ENCODE measurements at regions not wholly inside any gene's neighbourhood (a gene's known extent, or its start where the extent isn't known, plus 50 kb on each side); places are given as distances from the start of the nearest gene placed in this dataset.

DNA sequence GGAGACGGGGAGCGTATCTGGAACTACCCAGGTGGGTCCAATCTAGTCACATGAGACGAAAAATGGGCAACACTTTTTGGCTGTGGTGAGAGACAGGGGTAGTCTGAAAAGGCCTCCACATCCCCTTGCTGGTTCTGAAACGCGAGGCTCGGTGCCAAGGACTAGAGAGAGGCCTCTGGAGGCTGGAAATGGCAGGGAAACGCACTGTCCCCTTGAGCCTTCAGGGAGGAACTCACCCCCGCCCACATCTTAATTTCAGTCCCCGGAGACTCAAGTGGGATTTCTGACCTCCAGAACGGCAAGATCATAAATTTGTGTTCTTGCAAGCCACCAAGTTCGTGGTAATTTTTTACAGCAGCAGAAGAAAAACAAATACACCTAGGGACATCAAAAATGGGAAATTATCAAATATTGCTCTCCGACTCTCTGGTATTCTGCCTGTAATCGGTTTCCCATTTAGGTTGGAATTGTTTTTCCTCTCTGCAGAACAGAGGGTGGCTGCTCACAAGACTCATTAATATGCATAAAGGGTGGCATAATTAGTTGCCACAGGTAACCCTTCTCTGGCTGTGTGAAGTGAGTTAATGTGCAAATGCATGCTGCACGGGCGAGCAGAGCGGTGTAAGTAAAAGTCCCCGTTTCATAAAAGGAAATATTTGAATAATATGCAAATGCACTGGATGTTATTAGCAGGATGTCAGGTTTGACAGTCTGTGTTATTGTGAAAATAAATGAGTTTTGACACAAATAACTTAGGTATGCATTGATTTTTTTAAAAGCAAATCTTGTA, 185.7 kb downstream of the ARRDC4 start:
- no peak overlapping the region for H3K27ac Mint-ChIP-seq (ENCODE audit: unreplicated experiment)
- H3K27me3 Mint-ChIP-seq (ENCODE audit: unreplicated experiment) = peaks cover 9% of the 10 kb centered on the region
- intact Hi-C loops (cut with micrococcal nuclease; ENCODE audit: unreplicated experiment) = no loop called here
- DNase-seq = no peak
- TF ChIP-seq CTCF (IDR thresholded peaks at IDR 0.05; ENCODE audit: unreplicated experiment) = no peak
- BruUV-seq (replicated peaks) = no TSS peak
- H3K36me3 Mint-ChIP-seq (ENCODE audit: insufficient read depth, unreplicated experiment) = no peaks in the 10 kb centered on the region
- H3K9me3 Mint-ChIP-seq (ENCODE audit: low read depth, unreplicated experiment) = peaks cover 3% of the 10 kb centered on the region
- CTCF ChIA-PET = no interaction called here
- no peaks in the 10 kb centered on the region for H3K4me1 Mint-ChIP-seq (ENCODE audit: low read depth, unreplicated experiment)
- no peak overlapping the region for H3K4me3 Mint-ChIP-seq (ENCODE audit: low read depth, unreplicated experiment)

DNA sequence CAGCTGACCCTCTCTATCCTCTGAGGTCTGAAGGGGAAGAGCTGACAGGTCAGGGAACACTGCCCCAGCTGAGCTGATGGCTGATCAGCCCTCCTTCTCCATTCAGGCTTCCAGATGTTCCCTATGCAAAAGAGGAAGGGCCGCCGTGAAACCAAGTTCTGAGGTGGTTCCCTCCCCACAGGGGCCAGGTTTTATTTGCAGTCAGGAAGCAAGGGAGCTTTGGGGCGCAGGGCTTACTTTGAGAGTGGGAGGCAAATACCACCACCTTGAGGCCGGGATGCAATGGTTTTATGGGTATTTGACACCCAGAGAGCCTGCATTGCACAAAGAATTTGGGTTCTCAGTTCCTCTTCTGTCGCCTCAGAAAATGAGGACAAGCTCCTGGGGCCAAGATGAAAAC, 186.9 kb downstream of the ARRDC4 start:
- Mint-ChIP-seq H3K4me1 (ENCODE audit: low read depth, unreplicated experiment) (no peaks in the 10 kb centered on the region), H3K27ac (ENCODE audit: unreplicated experiment) (no peak overlapping the region), H3K9me3 (ENCODE audit: low read depth, unreplicated experiment) (peaks cover 3% of the 10 kb centered on the region), H3K27me3 (ENCODE audit: unreplicated experiment) (peaks cover 9% of the 10 kb centered on the region), H3K4me3 (ENCODE audit: low read depth, unreplicated experiment) (no peak overlapping the region), H3K36me3 (ENCODE audit: insufficient read depth, unreplicated experiment) (no peaks in the 10 kb centered on the region)
- CTCF ChIA-PET = no interaction called here
- intact Hi-C loops (cut with micrococcal nuclease; ENCODE audit: unreplicated experiment) = no loop called here
- no peak for DNase-seq
- BruUV-seq (replicated peaks) = no TSS peak
- no peak for TF ChIP-seq CTCF (IDR thresholded peaks at IDR 0.05; ENCODE audit: unreplicated experiment)

GRCh38 chr15:98150084-98150483, 189.6 kb downstream of the ARRDC4 start:
- peaks cover 5% of the 10 kb centered on the region for H3K9me3 Mint-ChIP-seq (ENCODE audit: low read depth, unreplicated experiment)
- no peak overlapping the region for H3K27ac Mint-ChIP-seq (ENCODE audit: unreplicated experiment)
- no peaks in the 10 kb centered on the region for H3K36me3 Mint-ChIP-seq (ENCODE audit: insufficient read depth, unreplicated experiment)
- H3K4me3 Mint-ChIP-seq (ENCODE audit: low read depth, unreplicated experiment) = no peak overlapping the region
- peaks cover 20% of the 10 kb centered on the region for H3K27me3 Mint-ChIP-seq (ENCODE audit: unreplicated experiment)
- intact Hi-C loops (cut with micrococcal nuclease; ENCODE audit: unreplicated experiment) = no loop called here
- TF ChIP-seq CTCF (IDR thresholded peaks at IDR 0.05; ENCODE audit: unreplicated experiment) = no peak
- no peaks in the 10 kb centered on the region for H3K4me1 Mint-ChIP-seq (ENCODE audit: low read depth, unreplicated experiment)
- CTCF ChIA-PET = no interaction called here
- BruUV-seq (replicated peaks) = no TSS peak
- DNase-seq = no peak

GRCh38 chr15:98150536-98150935, 190.0 kb downstream of the ARRDC4 start:
- Mint-ChIP-seq H3K27me3 (ENCODE audit: unreplicated experiment) (peaks cover 17% of the 10 kb centered on the region), H3K9me3 (ENCODE audit: low read depth, unreplicated experiment) (peaks cover 3% of the 10 kb centered on the region), H3K4me3 (ENCODE audit: low read depth, unreplicated experiment) (no peak overlapping the region), H3K27ac (ENCODE audit: unreplicated experiment) (no peak overlapping the region), H3K4me1 (ENCODE audit: low read depth, unreplicated experiment) (no peaks in the 10 kb centered on the region), H3K36me3 (ENCODE audit: insufficient read depth, unreplicated experiment) (no peaks in the 10 kb centered on the region)
- CTCF ChIA-PET = no interaction called here
- BruUV-seq (replicated peaks) = no TSS peak
- no peak for DNase-seq
- intact Hi-C loops (cut with micrococcal nuclease; ENCODE audit: unreplicated experiment) = no loop called here
- no peak for TF ChIP-seq CTCF (IDR thresholded peaks at IDR 0.05; ENCODE audit: unreplicated experiment)
